PFSK-1 (cell line): ENCODE measurements at regions not wholly inside any gene's neighbourhood (a gene's known extent, or its start where the extent isn't known, plus 50 kb on each side); places are given as distances from the start of the nearest gene placed in this dataset.

Experiments used
- FOXP2 ChIP-seq: optimal IDR thresholded peaks from 2 replicates; pipeline ENCODE3; 2011; ENCODE audit warnings: borderline replicate concordance, control low read depth, inconsistent platforms; ENCODE audit not compliant: insufficient read depth; ENCODE audit errors: extremely low read length, extremely low read depth
- POLR2AphosphoS5 ChIP-seq: IDR thresholded peaks from 2 replicates; pipeline ENCODE4 v1.6.1; 2012; ENCODE audit warnings: low read depth, mild to moderate bottlenecking, control low read depth, low read length, moderate library complexity
- REST ChIP-seq, 2 experiments: IDR thresholded peaks; 2 replicates each; pipeline versions ENCODE4 v1.6.1 to v1.8.0; 2011 to 2012; ENCODE audit warnings: low read depth in 2 of 2, low read length in 2 of 2, control low read depth in 1 of 2, inconsistent platforms in 1 of 2, mild to moderate bottlenecking in 1 of 2, moderate library complexity in 1 of 2; ENCODE audit not compliant: insufficient read depth in 1 of 2
- SIN3A ChIP-seq: IDR thresholded peaks from 2 replicates; pipeline ENCODE4 v1.6.1; 2012; ENCODE audit warnings: mild to moderate bottlenecking, low read length, moderate library complexity, borderline replicate concordance; ENCODE audit not compliant: insufficient read depth
- TAF1 ChIP-seq: IDR thresholded peaks from 2 replicates; pipeline ENCODE4 v1.6.1; 2012; ENCODE audit warnings: low read length, control low read depth, borderline replicate concordance; ENCODE audit not compliant: insufficient read depth

DNA sequence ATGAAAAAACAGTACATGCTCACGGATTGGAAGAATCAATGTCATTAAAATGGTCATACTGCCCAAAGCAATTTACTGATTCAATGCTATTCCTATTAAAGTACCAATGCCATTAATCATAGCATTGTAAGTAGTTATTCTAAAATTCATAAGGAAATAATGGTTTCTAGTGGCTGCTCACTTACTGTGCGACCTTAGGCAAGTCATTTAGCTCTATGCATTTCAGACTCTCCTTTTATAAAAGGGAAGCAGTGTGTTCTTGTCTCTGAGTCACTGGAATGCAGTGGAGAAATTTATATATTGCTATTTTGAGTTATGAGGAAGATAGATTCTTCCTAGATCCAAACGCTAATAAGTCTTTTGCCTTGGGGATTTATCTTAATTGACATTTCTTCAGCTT, 174.8 kb downstream of the KCNA4 start:
- TF ChIP-seq POLR2AphosphoS5 = no peak
- TF ChIP-seq REST (IDR thresholded peaks at IDR 0.05; ENCODE audit: insufficient read depth in 1 of 2, low read depth in 2 of 2, low read length in 2 of 2) = no peak
- no peak for TF ChIP-seq SIN3A
- TF ChIP-seq TAF1 = no peak
- no peak for TF ChIP-seq FOXP2

- no peak for TF ChIP-seq POLR2AphosphoS5
- TF ChIP-seq REST (IDR thresholded peaks at IDR 0.05; ENCODE audit: insufficient read depth in 1 of 2, low read depth in 2 of 2, low read length in 2 of 2) = no peak
Measured at GRCh38 chr11:29826878-29827277, 190.0 kb downstream of the KCNA4 start.

DNA sequence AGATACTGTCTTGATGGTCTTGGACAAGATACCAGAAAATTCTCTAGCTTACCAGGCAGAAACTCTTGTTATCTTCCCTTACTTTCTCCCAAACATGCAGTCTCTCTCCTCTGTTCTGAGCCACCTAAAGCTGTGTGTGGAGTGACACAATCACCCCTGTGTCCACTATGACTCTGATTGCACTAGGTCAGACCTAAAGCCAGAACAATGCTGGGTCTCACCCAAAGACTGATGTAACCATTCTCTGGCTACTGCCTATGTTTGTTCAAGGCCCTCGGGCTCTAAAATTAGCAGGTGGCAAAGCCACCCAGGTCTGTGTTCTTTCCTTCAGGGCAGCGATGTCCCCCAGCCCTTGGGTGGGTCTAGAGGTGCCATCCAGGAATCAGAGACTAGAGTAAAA, 200.5 kb downstream of the KCNA4 start:
- TF ChIP-seq TAF1 = no peak
- TF ChIP-seq SIN3A = no peak
- no peak for TF ChIP-seq REST (IDR thresholded peaks at IDR 0.05; ENCODE audit: insufficient read depth in 1 of 2, low read depth in 2 of 2, low read length in 2 of 2)
- TF ChIP-seq POLR2AphosphoS5 = no peak
- no peak for TF ChIP-seq FOXP2

- TF ChIP-seq REST (IDR thresholded peaks at IDR 0.05; ENCODE audit: insufficient read depth in 1 of 2, low read depth in 2 of 2, low read length in 2 of 2) (no peak), TAF1 (no peak), SIN3A (no peak), FOXP2 (no peak), POLR2AphosphoS5 (no peak)
Measured at GRCh38 chr11:29809121-29809520, 207.7 kb downstream of the KCNA4 start.

DNA sequence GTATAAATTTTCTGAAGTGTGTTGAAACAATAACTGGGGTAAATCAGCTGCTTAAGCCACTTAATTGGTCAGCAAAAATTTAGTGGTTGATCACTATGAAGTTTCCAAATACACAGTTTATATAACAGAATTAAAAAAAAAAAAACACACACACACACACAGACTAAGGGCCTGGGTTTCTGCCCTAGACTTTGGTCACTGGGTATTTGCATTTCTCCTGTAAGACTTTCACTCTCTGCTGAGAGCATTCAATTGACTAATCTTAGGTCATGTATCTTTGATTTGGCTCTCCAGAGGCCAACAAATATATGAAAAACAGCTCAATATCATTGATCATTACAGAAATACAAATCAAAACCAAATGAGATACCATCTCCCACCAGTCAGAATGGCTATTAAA, 214.3 kb downstream of the KCNA4 start:
- TF ChIP-seq POLR2AphosphoS5 = no peak
